ENCODE measurements at regions not wholly inside any gene's neighbourhood (a gene's known extent, or its start where the extent isn't known, plus 50 kb on each side); places are given as distances from the start of the nearest gene placed in this dataset.

DNA sequence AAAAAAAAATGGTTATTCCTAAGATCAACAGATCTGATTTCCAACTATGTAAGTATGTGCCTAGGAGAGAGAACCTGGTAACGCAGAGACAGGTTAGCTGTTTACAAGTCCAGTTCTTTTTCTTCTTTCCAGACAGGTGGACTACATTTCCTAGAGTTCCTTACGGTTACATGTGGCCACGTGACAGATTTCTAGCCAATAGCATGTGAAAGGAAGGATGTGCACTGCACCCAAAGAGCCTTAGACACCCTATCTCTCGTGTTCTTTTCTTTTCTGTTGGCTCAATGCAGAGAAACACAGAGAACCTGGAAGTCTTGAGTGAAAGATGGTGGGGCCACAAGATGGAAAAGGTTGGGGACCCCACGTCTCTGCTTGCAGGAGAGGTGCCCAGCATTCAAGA lies 375.9 kb downstream of the TNS1 start:
- Histone ChIP-seq H3K4me3 (ENCODE audit: control insufficient read depth in 2 of 3, extremely low read depth in 1 of 3, insufficient read depth in 2 of 3, low read depth in 1 of 3, low read length in 3 of 3) (no peak overlapping the region), H3K27ac (ENCODE audit: control insufficient read depth, insufficient read depth, low read length) (no peak overlapping the region), H3K4me2 (ENCODE audit: control insufficient read depth, extremely low read depth, insufficient read depth, low read depth, low read length) (no peak overlapping the region), H3K27me3 (ENCODE audit: control insufficient read depth, extremely low read depth, insufficient read depth, low read length) (no peaks in the 10 kb centered on the region), H4K20me1 (ENCODE audit: control insufficient read depth, extremely low read depth, insufficient read depth, low read length) (no peaks in the 10 kb centered on the region), H3K36me3 (ENCODE audit: control insufficient read depth in 2 of 2, extremely low read depth in 1 of 2, insufficient read depth in 2 of 2, low read length in 2 of 2) (no peaks in the 10 kb centered on the region), H3K9me3 (ENCODE audit: control insufficient read depth, low read depth, low read length) (no peaks in the 10 kb centered on the region), H3K9me1 (ENCODE audit: control insufficient read depth, extremely low read depth, insufficient read depth, low read length) (no peaks in the 10 kb centered on the region), H3K9ac (ENCODE audit: control insufficient read depth, extremely low read depth, insufficient read depth, low read length) (no peak overlapping the region), H2AFZ (ENCODE audit: control insufficient read depth, low read length) (no peak overlapping the region), H3K4me1 (ENCODE audit: control insufficient read depth, extremely low read depth, insufficient read depth, low read length) (no peaks in the 10 kb centered on the region), H3K79me2 (ENCODE audit: control insufficient read depth, insufficient read depth, low read length) (no peaks in the 10 kb centered on the region)
- DNase-seq (ENCODE audit: low read depth, low spot score): no peak
- no peak for FAIRE-seq
- TF ChIP-seq EZH2 (IDR thresholded peaks at IDR 0.05; ENCODE audit: low read length): no peak
- TF ChIP-seq, protein P1, sequence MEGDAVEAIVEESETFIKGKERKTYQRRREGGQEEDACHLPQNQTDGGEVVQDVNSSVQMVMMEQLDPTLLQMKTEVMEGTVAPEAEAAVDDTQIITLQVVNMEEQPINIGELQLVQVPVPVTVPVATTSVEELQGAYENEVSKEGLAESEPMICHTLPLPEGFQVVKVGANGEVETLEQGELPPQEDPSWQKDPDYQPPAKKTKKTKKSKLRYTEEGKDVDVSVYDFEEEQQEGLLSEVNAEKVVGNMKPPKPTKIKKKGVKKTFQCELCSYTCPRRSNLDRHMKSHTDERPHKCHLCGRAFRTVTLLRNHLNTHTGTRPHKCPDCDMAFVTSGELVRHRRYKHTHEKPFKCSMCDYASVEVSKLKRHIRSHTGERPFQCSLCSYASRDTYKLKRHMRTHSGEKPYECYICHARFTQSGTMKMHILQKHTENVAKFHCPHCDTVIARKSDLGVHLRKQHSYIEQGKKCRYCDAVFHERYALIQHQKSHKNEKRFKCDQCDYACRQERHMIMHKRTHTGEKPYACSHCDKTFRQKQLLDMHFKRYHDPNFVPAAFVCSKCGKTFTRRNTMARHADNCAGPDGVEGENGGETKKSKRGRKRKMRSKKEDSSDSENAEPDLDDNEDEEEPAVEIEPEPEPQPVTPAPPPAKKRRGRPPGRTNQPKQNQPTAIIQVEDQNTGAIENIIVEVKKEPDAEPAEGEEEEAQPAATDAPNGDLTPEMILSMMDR (optimal IDR thresholded peaks at IDR 0.05 in 1 of 3, IDR thresholded peaks at IDR 0.05 in 1 of 3, conservative IDR thresholded peaks at IDR 0.05 in 1 of 3; ENCODE audit: extremely low read depth in 1 of 3, insufficient read depth in 2 of 3, low read length in 3 of 3): no peak
- dilution Hi-C loops (cut with MboI; ENCODE audit: extremely low pct_ligation_motif_present, low sequenced_read_pairs): no loop called here

DNA sequence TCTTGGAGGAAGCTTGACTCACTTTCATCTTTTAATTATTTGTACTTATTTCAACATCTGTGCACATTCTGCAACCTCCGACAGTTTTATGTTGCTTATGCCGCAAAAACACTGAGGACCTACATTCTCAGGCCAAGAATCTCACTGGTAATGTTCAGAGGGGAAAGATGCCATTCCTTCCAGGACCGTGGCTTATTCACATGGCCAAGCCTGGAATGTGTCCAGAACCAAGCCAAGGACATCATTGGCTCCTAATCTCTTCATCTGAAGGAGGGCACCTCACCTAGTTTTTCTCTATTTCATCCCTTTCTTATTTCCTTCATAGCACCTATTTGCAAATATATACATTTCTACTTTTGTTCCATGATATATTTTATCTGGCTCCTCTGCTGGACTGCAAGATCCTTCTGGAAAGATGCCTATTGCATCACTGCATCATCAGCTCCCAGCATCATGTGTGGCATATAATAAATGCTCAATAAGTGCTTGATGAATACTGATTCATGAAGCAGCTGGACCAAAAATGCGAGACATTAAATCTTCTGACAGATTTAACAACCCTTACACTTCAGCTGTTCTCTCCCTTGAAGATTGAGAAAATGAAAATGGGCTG lies 377.1 kb downstream of the TNS1 start:
- no peak for TF ChIP-seq EZH2 (IDR thresholded peaks at IDR 0.05; ENCODE audit: low read length)
- TF ChIP-seq, protein P1 (optimal IDR thresholded peaks at IDR 0.05 in 1 of 3, IDR thresholded peaks at IDR 0.05 in 1 of 3, conservative IDR thresholded peaks at IDR 0.05 in 1 of 3; ENCODE audit: extremely low read depth in 1 of 3, insufficient read depth in 2 of 3, low read length in 3 of 3): no peak
- H4K20me1 ChIP-seq (ENCODE audit: control insufficient read depth, extremely low read depth, insufficient read depth, low read length): no peaks in the 10 kb centered on the region
- H3K9me3 ChIP-seq (ENCODE audit: control insufficient read depth, low read depth, low read length): no peaks in the 10 kb centered on the region
- H3K36me3 ChIP-seq (ENCODE audit: control insufficient read depth in 2 of 2, extremely low read depth in 1 of 2, insufficient read depth in 2 of 2, low read length in 2 of 2): no peaks in the 10 kb centered on the region
- dilution Hi-C loops (cut with MboI; ENCODE audit: extremely low pct_ligation_motif_present, low sequenced_read_pairs): no loop called here
- H3K79me2 ChIP-seq (ENCODE audit: control insufficient read depth, insufficient read depth, low read length): no peaks in the 10 kb centered on the region
- no peak for DNase-seq (ENCODE audit: low read depth, low spot score)
- no peak overlapping the region for H2AFZ ChIP-seq (ENCODE audit: control insufficient read depth, low read length)
- no peak for FAIRE-seq
- H3K9ac ChIP-seq (ENCODE audit: control insufficient read depth, extremely low read depth, insufficient read depth, low read length): no peak overlapping the region
- no peaks in the 10 kb centered on the region for H3K27me3 ChIP-seq (ENCODE audit: control insufficient read depth, extremely low read depth, insufficient read depth, low read length)
- H3K4me1 ChIP-seq (ENCODE audit: control insufficient read depth, extremely low read depth, insufficient read depth, low read length): no peaks in the 10 kb centered on the region
- no peaks in the 10 kb centered on the region for H3K9me1 ChIP-seq (ENCODE audit: control insufficient read depth, extremely low read depth, insufficient read depth, low read length)
- H3K4me3 ChIP-seq (ENCODE audit: control insufficient read depth in 2 of 3, extremely low read depth in 1 of 3, insufficient read depth in 2 of 3, low read depth in 1 of 3, low read length in 3 of 3): no peak overlapping the region
- no peak overlapping the region for H3K27ac ChIP-seq (ENCODE audit: control insufficient read depth, insufficient read depth, low read length)
- H3K4me2 ChIP-seq (ENCODE audit: control insufficient read depth, extremely low read depth, insufficient read depth, low read depth, low read length): no peak overlapping the region

Data from keratinocyte (primary cell).